Naive thymus-derived CD8-positive, alpha-beta T cell (primary cell): ENCODE measurements at regions not wholly inside any gene's neighbourhood (a gene's known extent, or its start where the extent isn't known, plus 50 kb on each side); places are given as distances from the start of the nearest gene placed in this dataset.

Experiments
- ATAC-seq, 2 donors: fragments of 150-1000 bp; cut with Tn5 transposase in 1 of 2; sonication (Bioruptor Pico), chemical (Tn5 transposase) in 1 of 2; 1 replicate in 1 of 2; 2 replicates in 1 of 2; pipeline ENCODE4 v1.10.0; 2021; ENCODE audit warnings: mild to moderate bottlenecking in 2 of 2, moderate library complexity in 2 of 2
- POLR2A ChIA-PET: fragments of 350-600 bp; sonication (Branson Sonifier 250); formaldehyde crosslinking; loops from one replicate; lab custom pipeline; 2021; ENCODE audit warnings: antibody characterized with exemption; lab: Charles Lee
- DNase-seq, 10 donors: peaks; one replicate each; pipeline versions ENCODE4 v3.0.0 to v3.0.0-alpha.2; 2020 to 2022
- H3K27ac Mint-ChIP-seq, 10 donors: one replicate each; pipeline ENCODE4 v1.8.0; 2020 to 2022; ENCODE audit warnings: mild to moderate bottlenecking in 10 of 10, mixed read lengths in 10 of 10, moderate library complexity in 4 of 10, inconsistent platforms in 1 of 10
- H3K27me3 Mint-ChIP-seq, 5 donors: one replicate each; pipeline ENCODE4 v1.8.0; 2021 to 2022; ENCODE audit warnings: mixed read lengths in 5 of 5
- H3K36me3 Mint-ChIP-seq, 3 donors: one replicate each; pipeline ENCODE4 v1.8.0; 2020 to 2022; ENCODE audit warnings: mixed read lengths in 3 of 3, mild to moderate bottlenecking in 2 of 3, inconsistent platforms in 1 of 3
- H3K4me1 Mint-ChIP-seq, 4 donors: one replicate each; pipeline ENCODE4 v1.8.0; 2021 to 2022; ENCODE audit warnings: mixed read lengths in 4 of 4
- H3K4me3 Mint-ChIP-seq, 10 donors: one replicate each; pipeline ENCODE4 v1.8.0; 2020 to 2022; ENCODE audit warnings: mild to moderate bottlenecking in 10 of 10, mixed read lengths in 10 of 10, moderate library complexity in 6 of 10, inconsistent platforms in 1 of 10
- H3K9me3 Mint-ChIP-seq, 9 donors: one replicate each; pipeline ENCODE4 v1.8.0; 2020 to 2022; ENCODE audit warnings: mixed read lengths in 9 of 9, mild to moderate bottlenecking in 3 of 9, inconsistent platforms in 1 of 9, moderate library complexity in 1 of 9

DNA sequence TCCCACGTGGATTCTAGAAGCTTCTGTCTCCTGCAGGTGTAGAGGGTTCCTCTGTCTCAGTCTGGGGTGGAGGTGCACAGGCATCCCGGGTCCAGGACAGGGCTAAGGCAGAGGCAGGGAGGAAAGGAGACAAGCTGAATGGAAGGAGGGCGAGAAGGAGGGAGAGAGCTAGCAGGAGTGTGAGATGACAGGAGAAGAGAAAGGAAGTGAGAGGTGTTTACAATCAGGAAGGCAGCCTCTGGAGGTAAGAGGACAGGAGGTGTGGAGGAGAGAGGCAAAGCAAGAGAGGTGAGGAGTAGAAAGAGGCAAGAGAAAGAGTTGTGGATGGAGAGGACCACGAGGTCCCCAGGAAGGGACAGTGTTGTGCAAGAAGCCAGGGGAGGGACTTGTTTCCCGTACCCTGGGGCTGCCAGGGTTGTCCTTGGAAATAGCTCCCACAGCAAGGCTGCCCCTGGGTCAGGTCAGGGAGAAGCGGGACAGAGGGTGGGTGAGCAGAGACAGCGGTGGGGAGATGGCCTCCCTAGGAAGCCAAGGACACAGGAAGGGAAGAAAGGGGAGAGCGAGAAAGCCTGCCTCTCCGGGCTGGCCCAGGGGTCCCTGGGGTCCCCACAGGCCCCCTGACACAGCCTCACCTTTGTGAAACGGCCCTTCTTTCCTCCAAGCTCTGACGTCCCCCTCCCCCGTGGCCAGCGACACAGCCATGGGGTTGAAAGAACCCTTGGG, 136.9 kb downstream of the CYP26B1 start:
- Mint-ChIP-seq H3K9me3 (peaks cover 0 to 4% (median 0%) of the 10 kb centered on the region in 9 donors), H3K27ac (no peak overlapping the region), H3K4me3 (no peak overlapping the region), H3K27me3 (peaks cover 1 to 11% (median 6%) of the 10 kb centered on the region in 5 donors), H3K4me1 (no peaks in the 10 kb centered on the region), H3K36me3 (no peaks in the 10 kb centered on the region)
- POLR2A ChIA-PET: no interaction called here
- no peak for DNase-seq
- ATAC-seq: no peak

DNA sequence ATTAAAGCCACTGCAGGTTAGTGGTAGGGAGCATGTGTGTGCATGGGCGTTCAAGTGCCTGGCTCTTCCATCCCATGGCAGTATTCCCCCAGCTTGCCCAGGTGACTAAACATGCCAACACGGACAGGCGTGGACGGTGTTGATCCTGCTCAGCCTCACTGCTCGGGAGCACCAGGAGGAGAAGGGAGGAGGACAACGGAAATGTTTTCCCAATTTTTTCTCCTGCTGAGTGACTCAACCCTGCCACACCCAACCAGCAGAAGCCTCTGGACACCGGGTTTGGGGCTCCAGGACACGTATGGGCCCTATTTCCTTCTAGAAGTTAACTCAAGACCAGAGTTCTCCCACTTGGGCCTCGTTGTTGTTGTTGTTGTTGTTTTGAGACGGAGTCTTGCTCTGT, 139.1 kb downstream of the CYP26B1 start:
- Mint-ChIP-seq H3K4me1 (no peaks in the 10 kb centered on the region), H3K27me3 (peaks cover 1 to 14% (median 7%) of the 10 kb centered on the region in 5 donors), H3K9me3 (peaks cover 0 to 1% (median 0%) of the 10 kb centered on the region in 9 donors), H3K4me3 (no peak overlapping the region), H3K36me3 (no peaks in the 10 kb centered on the region), H3K27ac (no peak overlapping the region)
- ATAC-seq: no peak
- no peak for DNase-seq
- POLR2A ChIA-PET: no interaction called here

GRCh38 chr2:72007402-72007801, 140.3 kb downstream of the CYP26B1 start:
- Mint-ChIP-seq H3K4me1 (no peaks in the 10 kb centered on the region), H3K27ac (no peak overlapping the region)
- no peak for ATAC-seq

DNA sequence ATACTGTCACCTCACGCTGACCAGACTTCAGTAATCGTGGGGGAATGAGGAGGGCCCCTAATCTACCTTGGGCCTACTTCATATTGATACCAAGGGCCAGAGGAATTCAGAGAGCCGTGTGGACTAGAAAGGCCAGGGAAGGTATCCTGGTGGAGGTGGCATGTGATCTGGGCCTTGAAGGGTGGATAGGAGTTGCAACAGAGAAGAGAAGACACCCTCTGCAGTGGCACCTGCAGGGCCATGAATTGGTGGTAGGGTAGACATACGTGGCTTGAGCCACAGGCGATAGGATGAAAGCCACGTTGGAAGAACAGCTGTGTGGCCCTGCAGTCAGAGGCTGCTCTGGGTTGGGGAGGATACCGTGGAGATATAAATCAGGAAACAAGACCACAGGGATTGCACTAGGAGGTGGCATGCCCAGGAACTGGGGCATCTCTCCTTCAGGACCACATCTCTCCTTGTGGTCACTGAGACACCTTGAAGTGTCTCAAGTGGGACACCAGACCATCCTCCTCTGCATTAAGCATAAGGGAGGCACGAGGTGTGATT, 141.4 kb downstream of the CYP26B1 start:
- POLR2A ChIA-PET: no interaction called here
- H3K27ac Mint-ChIP-seq: no peak overlapping the region
- H3K36me3 Mint-ChIP-seq: no peaks in the 10 kb centered on the region
- peaks cover 0 to 1% (median 0%) of the 10 kb centered on the region in 9 donors for H3K9me3 Mint-ChIP-seq
- peaks cover 1 to 28% (median 11%) of the 10 kb centered on the region in 5 donors for H3K27me3 Mint-ChIP-seq
- H3K4me1 Mint-ChIP-seq: no peaks in the 10 kb centered on the region
- DNase-seq: no peak
- ATAC-seq: no peak
- H3K4me3 Mint-ChIP-seq: no peak overlapping the region

More at GRCh38 chr2:72007402-72007801, 140.3 kb downstream of the CYP26B1 start:
- no peak for DNase-seq
- peaks cover 1 to 27% (median 11%) of the 10 kb centered on the region in 5 donors for H3K27me3 Mint-ChIP-seq
- POLR2A ChIA-PET: no interaction called here
- H3K4me3 Mint-ChIP-seq: no peak overlapping the region
- H3K9me3 Mint-ChIP-seq: peaks cover 0 to 1% (median 0%) of the 10 kb centered on the region in 9 donors
- no peaks in the 10 kb centered on the region for H3K36me3 Mint-ChIP-seq

DNA sequence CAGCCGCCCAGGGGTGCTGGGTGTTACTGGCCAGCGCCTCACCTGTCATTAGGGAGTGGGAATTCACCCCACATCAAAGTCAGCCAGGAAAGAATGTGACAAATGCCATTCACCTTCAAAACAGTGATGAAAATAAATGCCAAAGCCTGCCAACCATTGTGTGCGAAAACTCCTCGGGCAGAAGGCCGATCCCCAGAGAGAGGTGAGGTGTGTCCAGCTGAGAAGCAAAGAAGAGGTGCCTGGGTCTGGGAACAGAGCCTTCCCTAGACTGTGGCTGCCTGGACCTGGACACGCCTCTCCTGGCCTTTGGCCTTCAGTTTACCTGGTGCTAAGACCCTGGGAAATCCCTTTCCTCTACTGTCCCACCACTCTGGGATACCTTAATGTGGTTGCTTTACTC, 142.7 kb downstream of the CYP26B1 start:
- no peaks in the 10 kb centered on the region for H3K4me1 Mint-ChIP-seq
- POLR2A ChIA-PET: no interaction called here
- no peak for DNase-seq
- H3K9me3 Mint-ChIP-seq: peaks cover 0 to 2% (median 0%) of the 10 kb centered on the region in 9 donors
- H3K36me3 Mint-ChIP-seq: no peaks in the 10 kb centered on the region
- ATAC-seq: no peak
- H3K27ac Mint-ChIP-seq: no peak overlapping the region
- H3K27me3 Mint-ChIP-seq: peaks cover 6 to 29% (median 8%) of the 10 kb centered on the region in 5 donors
- no peak overlapping the region for H3K4me3 Mint-ChIP-seq

GRCh38 chr2:72004201-72004915, 143.3 kb downstream of the CYP26B1 start:
- Mint-ChIP-seq H3K27ac (no peak overlapping the region), H3K9me3 (peaks cover 0 to 2% (median 0%) of the 10 kb centered on the region in 9 donors), H3K4me1 (no peaks in the 10 kb centered on the region), H3K27me3 (peaks cover 6 to 35% (median 8%) of the 10 kb centered on the region in 5 donors), H3K4me3 (no peak overlapping the region), H3K36me3 (no peaks in the 10 kb centered on the region)
- ATAC-seq (no peak), DNase-seq (no peak)
- POLR2A ChIA-PET: no interaction called here

DNA sequence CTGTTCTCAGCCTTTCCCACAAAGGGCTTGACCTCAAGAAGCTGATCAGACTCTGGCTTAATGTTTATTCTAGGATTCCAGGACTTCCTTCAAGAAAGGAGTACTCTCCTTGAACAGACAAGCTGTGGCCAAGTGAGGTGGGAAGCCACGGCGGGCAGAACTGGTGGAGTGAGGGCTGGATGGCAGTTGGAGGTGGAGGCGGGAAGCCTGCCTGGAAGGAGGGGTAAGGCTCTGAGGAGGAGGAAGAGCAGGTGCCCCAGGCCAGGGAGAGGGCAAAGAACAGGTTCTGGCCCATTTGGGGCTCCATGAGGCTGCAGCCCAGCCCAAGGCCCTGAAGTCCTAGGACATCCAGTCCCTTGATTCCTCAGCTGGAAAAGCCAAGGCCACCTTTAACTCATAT, 143.9 kb downstream of the CYP26B1 start:
- Mint-ChIP-seq H3K4me1 (no peaks in the 10 kb centered on the region), H3K4me3 (no peak overlapping the region), H3K27ac (no peak overlapping the region), H3K9me3 (peaks cover 0 to 2% (median 0%) of the 10 kb centered on the region in 9 donors), H3K27me3 (peaks cover 6 to 36% (median 8%) of the 10 kb centered on the region in 5 donors), H3K36me3 (no peaks in the 10 kb centered on the region)
- DNase-seq (no peak), ATAC-seq (no peak)
- POLR2A ChIA-PET: no interaction called here

DNA sequence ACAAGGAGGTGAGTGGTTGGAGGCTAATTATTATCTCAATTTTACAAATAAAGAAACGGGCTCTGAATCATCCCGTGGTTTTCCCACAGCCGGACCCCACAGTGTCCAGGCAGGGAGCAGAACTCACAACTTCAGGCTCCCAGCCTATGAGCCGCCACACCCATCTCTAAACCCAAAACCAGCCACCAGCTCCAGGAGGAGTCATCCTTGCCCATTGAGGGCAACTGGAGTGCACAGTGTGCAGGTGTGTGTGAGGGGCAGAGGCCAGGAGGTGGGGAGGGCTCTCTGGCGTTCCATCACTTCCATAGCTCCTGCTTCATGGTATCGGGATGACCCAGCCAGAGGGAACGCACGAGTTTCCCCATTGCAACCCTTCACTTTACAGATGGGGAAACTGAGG, 144.5 kb downstream of the CYP26B1 start:
- Mint-ChIP-seq H3K9me3 (peaks cover 0 to 2% (median 0%) of the 10 kb centered on the region in 9 donors), H3K27ac (no peak overlapping the region), H3K4me3 (no peak overlapping the region), H3K36me3 (no peaks in the 10 kb centered on the region), H3K27me3 (peaks cover 6 to 36% (median 8%) of the 10 kb centered on the region in 5 donors), H3K4me1 (no peaks in the 10 kb centered on the region)
- ATAC-seq (no peak), DNase-seq (no peak)
- POLR2A ChIA-PET: no interaction called here

- Mint-ChIP-seq H3K27ac (no peak overlapping the region), H3K4me3 (no peak overlapping the region), H3K27me3 (peaks cover 6 to 36% (median 9%) of the 10 kb centered on the region in 5 donors), H3K4me1 (no peaks in the 10 kb centered on the region), H3K9me3 (peaks cover 0 to 2% (median 0%) of the 10 kb centered on the region in 9 donors), H3K36me3 (no peaks in the 10 kb centered on the region)
- ATAC-seq (no peak), DNase-seq (no peak)
- POLR2A ChIA-PET: no interaction called here
Observed at GRCh38 chr2:72001937-72002690, 145.5 kb downstream of the CYP26B1 start.

- no peaks in the 10 kb centered on the region for H3K4me1 Mint-ChIP-seq
- H3K27me3 Mint-ChIP-seq: peaks cover 4 to 36% (median 10%) of the 10 kb centered on the region in 5 donors
- POLR2A ChIA-PET: no interaction called here
- peaks cover 0 to 4% (median 0%) of the 10 kb centered on the region in 9 donors for H3K9me3 Mint-ChIP-seq
- ATAC-seq (no peak), DNase-seq (no peak)
- H3K27ac Mint-ChIP-seq: no peak overlapping the region
- no peaks in the 10 kb centered on the region for H3K36me3 Mint-ChIP-seq
- H3K4me3 Mint-ChIP-seq: no peak overlapping the region
Observed at GRCh38 chr2:72000110-72000509, 147.6 kb downstream of the CYP26B1 start.

- H3K36me3 Mint-ChIP-seq: no peaks in the 10 kb centered on the region
- H3K4me3 Mint-ChIP-seq: no peak overlapping the region
- ATAC-seq: no peak
- H3K9me3 Mint-ChIP-seq: peaks cover 0 to 4% (median 0%) of the 10 kb centered on the region in 9 donors
- POLR2A ChIA-PET: no interaction called here
- no peaks in the 10 kb centered on the region for H3K4me1 Mint-ChIP-seq
- peaks cover 4 to 36% (median 10%) of the 10 kb centered on the region in 5 donors for H3K27me3 Mint-ChIP-seq
- H3K27ac Mint-ChIP-seq: no peak overlapping the region
- DNase-seq: no peak
Observed at GRCh38 chr2:71999580-71999979, 148.1 kb downstream of the CYP26B1 start.

DNA sequence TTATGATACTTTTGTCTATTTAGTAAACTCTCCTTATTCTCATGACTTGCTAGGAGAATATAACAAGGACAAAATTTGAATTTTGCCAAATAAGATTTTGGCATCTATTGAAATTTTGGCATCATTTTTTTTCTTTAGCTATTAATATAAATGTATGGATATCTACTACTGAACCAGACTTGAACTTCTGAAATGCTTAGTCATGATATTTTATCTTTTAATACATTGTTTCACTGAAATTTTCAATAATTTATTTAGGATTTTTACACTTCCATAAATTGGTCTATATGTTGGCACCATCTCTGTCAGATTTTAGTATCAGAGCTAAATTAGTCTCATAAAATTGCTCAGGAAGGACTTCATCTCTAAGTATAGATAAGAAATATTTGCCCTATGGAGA, 149.8 kb downstream of the CYP26B1 start:
- Mint-ChIP-seq H3K4me1 (no peaks in the 10 kb centered on the region), H3K4me3 (no peak overlapping the region), H3K36me3 (no peaks in the 10 kb centered on the region), H3K27ac (no peak overlapping the region), H3K9me3 (peaks cover 0 to 6% (median 0%) of the 10 kb centered on the region in 9 donors), H3K27me3 (peaks cover 4 to 25% (median 10%) of the 10 kb centered on the region in 5 donors)
- ATAC-seq (no peak), DNase-seq (no peak)
- POLR2A ChIA-PET: no interaction called here
